B cell (primary cell): ENCODE measurements at regions not wholly inside any gene's neighbourhood (a gene's known extent, or its start where the extent isn't known, plus 50 kb on each side); places are given as distances from the start of the nearest gene placed in this dataset.

Experiments used
- ATAC-seq: fragments of 200-7000 bp; cut with Tn5 transposase; one replicate; pipeline ENCODE4 v1.10.0; 2021; ENCODE audit warnings: low read depth, mild to moderate bottlenecking, moderate number of reproducible peaks, moderate library complexity
- CTCF ChIA-PET: fragments of 350-600 bp; sonication (Branson Sonifier 250); formaldehyde crosslinking; loops from one replicate; lab custom pipeline; 2021; ENCODE audit warnings: antibody characterized with exemption, inconsistent platforms; lab: Charles Lee
- POLR2A ChIA-PET: fragments of 350-600 bp; sonication (Branson Sonifier 250); formaldehyde crosslinking; loops from one replicate; lab custom pipeline; 2021; ENCODE audit warnings: antibody characterized with exemption; lab: Charles Lee
- DNase-seq: peaks from one replicate; pipeline ENCODE4 v3.0.0; 2013
- H2AFZ ChIP-seq: 2 replicates; pipeline ENCODE4 v1.6.1; 2012; ENCODE audit warnings: mild to moderate bottlenecking, low read depth, low read length; ENCODE audit not compliant: insufficient read depth, poor library complexity, severe bottlenecking
- H3K27ac ChIP-seq, 2 donors: 1 replicate in 1 of 2; 2 replicates in 1 of 2; pipeline ENCODE4 v1.5.1; 2012 to 2013; ENCODE audit warnings: low read length in 2 of 2, mild to moderate bottlenecking in 2 of 2, moderate library complexity in 1 of 2
- H3K27me3 ChIP-seq, 4 experiments: fragments of 200-600 bp in 1 of 4; sonication (generic) in 1 of 4; replicated peaks in 1 of 4; 1 replicate in 2 of 4; 2 replicates in 2 of 4; pipeline versions ENCODE4 v1.6.1 to v1.7.0; 2013 to 2016; ENCODE audit warnings: low read length in 3 of 4, mild to moderate bottlenecking in 2 of 4, mixed read lengths in 1 of 4, moderate library complexity in 1 of 4; ENCODE audit not compliant: insufficient read depth in 4 of 4, control insufficient read depth in 3 of 4; ENCODE audit errors: control extremely low read depth in 1 of 4
- H3K36me3 ChIP-seq, 2 experiments: replicated peaks in 1 of 2; 1 replicate in 1 of 2; 2 replicates in 1 of 2; pipeline versions ENCODE4 v1.6.1 to v1.7.1; 2013; ENCODE audit warnings: low read length in 1 of 2; ENCODE audit not compliant: insufficient read depth in 2 of 2, control insufficient read depth in 1 of 2; ENCODE audit errors: control extremely low read depth in 1 of 2, extremely low read depth in 1 of 2
- H3K4me1 ChIP-seq, 2 donors: fragments of 200-600 bp in 1 of 2; sonication (generic) in 1 of 2; 1 replicate in 1 of 2; 2 replicates in 1 of 2; pipeline versions ENCODE4 v1.5.1 to v1.6.1; 2013 to 2017; ENCODE audit warnings: low read length in 2 of 2; ENCODE audit not compliant: control insufficient read depth in 2 of 2, insufficient read depth in 2 of 2
- H3K4me2 ChIP-seq: replicated peaks from 2 replicates; pipeline ENCODE3; 2012; ENCODE audit warnings: mild to moderate bottlenecking, low read depth, low read length; ENCODE audit not compliant: poor library complexity, severe bottlenecking
- H3K4me3 ChIP-seq, 5 experiments: fragments of 200-600 bp in 1 of 5; sonication (generic) in 1 of 5; 1 replicate in 3 of 5; 2 replicates in 2 of 5; pipeline versions ENCODE4 v1.5.1 to v1.7.0; 2011 to 2016; ENCODE audit warnings: low read length in 4 of 5, mild to moderate bottlenecking in 4 of 5, low read depth in 2 of 5, control low read depth in 1 of 5, moderate library complexity in 1 of 5; ENCODE audit not compliant: insufficient read depth in 1 of 5; ENCODE audit errors: control extremely low read depth in 1 of 5, extremely low read depth in 1 of 5
- H3K79me2 ChIP-seq: fragments of 200-600 bp; sonication (generic); one replicate; pipeline ENCODE4 v1.6.0; 2016; ENCODE audit warnings: low read length; ENCODE audit not compliant: control insufficient read depth, insufficient read depth
- H3K9ac ChIP-seq: fragments of 200-600 bp; sonication (generic); 2 replicates; pipeline ENCODE4 v1.6.1; 2017; ENCODE audit warnings: mild to moderate bottlenecking, low read length, moderate library complexity
- H3K9me3 ChIP-seq, 3 donors: one replicate each; pipeline versions ENCODE4 v1.6.1 to v1.7.1; 2013; ENCODE audit warnings: low read length in 2 of 3; ENCODE audit not compliant: control insufficient read depth in 2 of 3, insufficient read depth in 1 of 3; ENCODE audit errors: control extremely low read depth in 1 of 3
- H4K20me1 ChIP-seq: 2 replicates; pipeline ENCODE4 v1.6.0; 2012; ENCODE audit warnings: mild to moderate bottlenecking, low read length; ENCODE audit not compliant: insufficient read depth, control insufficient read depth, poor library complexity, severe bottlenecking
- H3K27ac Mint-ChIP-seq: one replicate; pipeline ENCODE4 v1.8.0; 2021; ENCODE audit warnings: mixed read lengths
- H3K27me3 Mint-ChIP-seq: one replicate; pipeline ENCODE4 v1.8.0; 2021; ENCODE audit warnings: mixed read lengths
- H3K4me1 Mint-ChIP-seq: one replicate; pipeline ENCODE4 v1.8.0; 2021; ENCODE audit warnings: mixed read lengths
- H3K4me3 Mint-ChIP-seq: one replicate; pipeline ENCODE4 v1.8.0; 2021; ENCODE audit warnings: mixed read lengths
- H3K9me3 Mint-ChIP-seq: one replicate; pipeline ENCODE4 v1.8.0; 2022; ENCODE audit warnings: mixed read lengths; ENCODE audit not compliant: insufficient read depth
- CTCF ChIP-seq: fragments of 200-600 bp; IDR thresholded peaks from one replicate; pipeline ENCODE4 v1.8.0; 2022; ENCODE audit warnings: antibody characterized with exemption, mild to moderate bottlenecking
- EZH2 ChIP-seq: IDR thresholded peaks from 2 replicates; pipeline ENCODE4 v1.6.1; 2012; ENCODE audit warnings: borderline replicate concordance, low read depth, mild to moderate bottlenecking, moderate library complexity, low read length; ENCODE audit not compliant: insufficient read depth, poor library complexity, severe bottlenecking
- WGBS: methylation state at CpG from one replicate; pipeline ENCODE4 v1.1.5; 2013; ENCODE audit warnings: missing lambda C conversion rate; ENCODE audit not compliant: insufficient coverage; 5-methylcytosine and 5-hydroxymethylcytosine counted together
- intact Hi-C: fragments of 100-400 bp; cut with micrococcal nuclease; formaldehyde crosslinking; loops from one replicate; pipeline ENCODE4 v1.10.0; 2022

- Histone ChIP-seq H3K79me2 (no peaks in the 10 kb centered on the region), H3K27me3 (no peaks in the 10 kb centered on the region), H4K20me1 (no peaks in the 10 kb centered on the region), H3K4me1 (no peaks in the 10 kb centered on the region), H3K9me3 (no peaks in the 10 kb centered on the region), H3K27ac (no peak overlapping the region), H3K4me2 (no peak overlapping the region), H3K9ac (no peak overlapping the region), H2AFZ (no peak overlapping the region), H3K36me3 (no peaks in the 10 kb centered on the region), H3K4me3 (no peak overlapping the region)
- peaks cover 9% of the 10 kb centered on the region for H3K27me3 Mint-ChIP-seq
- H3K9me3 Mint-ChIP-seq, result no peaks in the 10 kb centered on the region
- no peaks in the 10 kb centered on the region for H3K4me1 Mint-ChIP-seq
- TF ChIP-seq EZH2 (no peak), CTCF (no peak)
- H3K27ac Mint-ChIP-seq, result no peak overlapping the region
- CTCF ChIA-PET, result no interaction called here
- DNase-seq, result no peak
- ATAC-seq, result no peak
- intact Hi-C loops, result no loop called here
- WGBS, result 73% methylated on average over 1 of the region's 2 CpGs
- H3K4me3 Mint-ChIP-seq, result no peak overlapping the region
- POLR2A ChIA-PET, result no interaction called here
Measured at GRCh38 chr5:155091063-155091648, 77.6 kb downstream of the KIF4B start.

- intact Hi-C loops, result no loop called here
- no peak overlapping the region for H3K9ac ChIP-seq
- H3K4me1 Mint-ChIP-seq, result no peaks in the 10 kb centered on the region
- H3K9me3 ChIP-seq, result no peaks in the 10 kb centered on the region
- no peak overlapping the region for H3K4me2 ChIP-seq
- no peak overlapping the region for H3K4me3 ChIP-seq
- CTCF ChIA-PET, result no interaction called here
- no peaks in the 10 kb centered on the region for H3K9me3 Mint-ChIP-seq
- ATAC-seq (no peak), DNase-seq (no peak)
- H2AFZ ChIP-seq, result no peak overlapping the region
- 100% methylated on average over 1 of the region's 2 CpGs for WGBS
- no peak overlapping the region for H3K27ac ChIP-seq
- POLR2A ChIA-PET, result no interaction called here
- no peaks in the 10 kb centered on the region for H3K27me3 ChIP-seq
- no peaks in the 10 kb centered on the region for H3K36me3 ChIP-seq
- H3K27me3 Mint-ChIP-seq, result peaks cover 9% of the 10 kb centered on the region
- TF ChIP-seq CTCF (no peak), EZH2 (no peak)
- H3K27ac Mint-ChIP-seq, result no peak overlapping the region
- H3K4me3 Mint-ChIP-seq, result no peak overlapping the region
- no peaks in the 10 kb centered on the region for H4K20me1 ChIP-seq
- H3K4me1 ChIP-seq, result no peaks in the 10 kb centered on the region
- H3K79me2 ChIP-seq, result no peaks in the 10 kb centered on the region
Measured at GRCh38 chr5:155091768-155092717, 78.5 kb downstream of the KIF4B start.
